DMS 273 (cell line): ENCODE measurements at regions not wholly inside any gene's neighbourhood (a gene's known extent, or its start where the extent isn't known, plus 50 kb on each side); places are given as distances from the start of the nearest gene placed in this dataset.

Experiments
- DNase-seq: peaks from one replicate; lab custom pipeline; 2025; ENCODE audit not compliant: unreplicated experiment; lab: John Stamatoyannopoulos, UW

DNA sequence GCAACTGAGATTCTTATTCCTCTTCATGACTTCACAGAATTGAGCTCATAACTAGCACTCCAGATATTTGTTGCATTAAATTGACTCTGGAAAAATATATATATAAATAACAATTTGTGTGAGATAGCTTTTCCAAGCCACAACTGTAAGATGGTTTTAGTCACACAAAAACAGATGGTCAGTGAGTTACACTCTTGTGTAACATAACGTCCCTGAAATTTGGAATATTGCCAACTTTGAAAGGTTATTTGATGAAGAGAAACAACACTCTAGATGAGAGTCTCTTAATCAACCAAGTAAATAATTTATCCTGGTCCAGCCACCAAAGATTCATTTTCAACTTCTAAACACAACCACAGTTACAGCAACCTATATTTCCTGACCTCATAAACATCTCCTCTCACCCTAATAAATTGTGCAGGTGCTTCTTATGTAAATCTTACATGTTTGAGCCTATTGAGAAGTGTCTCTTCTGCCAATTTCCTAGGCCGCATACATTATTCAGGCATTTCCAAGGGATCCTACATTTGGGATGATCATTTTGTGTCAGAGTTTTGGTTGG is 84.9 kb upstream of the ACP3 start:
- DNase-seq, result peak; percentile 86

DNA sequence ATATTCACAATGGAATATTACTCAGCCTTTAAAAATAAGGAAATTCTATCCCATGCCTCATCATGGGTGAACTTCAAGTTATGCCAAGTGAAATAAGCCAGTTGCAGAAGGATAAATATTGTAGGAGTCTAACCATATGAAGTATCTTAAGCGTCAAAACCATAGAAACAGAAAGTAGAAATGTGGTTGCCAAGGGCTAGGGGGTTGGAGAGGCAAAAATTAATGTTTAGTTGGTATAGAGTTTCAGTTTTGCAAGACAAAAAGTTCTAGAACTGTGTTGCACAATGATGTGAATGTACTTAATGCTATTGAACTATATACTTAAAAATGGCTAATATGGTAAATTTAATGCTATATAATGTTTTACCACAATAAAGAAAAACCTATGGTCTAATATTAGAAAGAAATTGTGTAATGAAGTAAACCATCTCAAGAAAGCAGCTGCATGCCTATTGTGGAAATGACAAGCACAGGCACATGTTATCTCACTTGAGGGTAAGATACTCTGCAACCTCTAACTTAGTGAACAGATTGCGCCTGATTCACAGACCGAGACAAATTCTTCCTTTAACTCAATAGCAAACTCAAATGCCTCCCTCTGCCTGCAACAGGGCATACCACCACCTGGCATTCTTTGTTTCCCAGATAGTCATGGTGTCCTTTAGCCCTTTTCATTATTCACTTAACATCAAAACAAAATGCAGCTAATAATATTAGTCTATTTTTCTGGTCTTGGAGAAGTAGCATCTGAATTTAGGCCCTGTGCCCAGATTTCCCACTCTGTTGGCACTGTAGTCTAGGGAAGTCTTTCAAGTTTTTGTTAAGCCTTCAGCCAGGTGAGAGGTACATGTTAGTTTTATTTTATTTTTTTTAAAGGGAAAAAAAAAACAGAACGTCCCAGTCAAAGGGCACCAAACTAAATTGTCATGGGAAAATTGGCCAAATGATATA is 80.2 kb upstream of the ACP3 start:
- peak; percentile 75 for DNase-seq

DNA sequence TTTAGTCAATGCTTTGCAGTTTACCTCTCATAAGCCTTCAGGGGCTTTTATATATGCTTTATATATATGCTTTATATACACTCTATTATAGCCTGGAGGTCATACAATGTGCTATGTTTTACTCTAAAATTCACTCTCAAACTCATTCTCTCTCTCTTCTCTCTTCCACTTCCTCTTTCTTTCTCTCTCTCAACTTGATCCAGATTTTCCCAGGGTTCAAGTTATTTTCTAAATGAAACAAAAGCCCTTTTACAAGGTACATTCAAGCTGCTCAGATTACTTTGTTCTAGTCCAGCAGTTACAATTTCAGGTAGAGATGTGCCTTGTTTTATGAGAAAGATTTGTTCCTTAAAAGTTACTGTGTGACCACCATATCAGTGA is 79.6 kb upstream of the ACP3 start:
- DNase-seq, result no peak

DNA sequence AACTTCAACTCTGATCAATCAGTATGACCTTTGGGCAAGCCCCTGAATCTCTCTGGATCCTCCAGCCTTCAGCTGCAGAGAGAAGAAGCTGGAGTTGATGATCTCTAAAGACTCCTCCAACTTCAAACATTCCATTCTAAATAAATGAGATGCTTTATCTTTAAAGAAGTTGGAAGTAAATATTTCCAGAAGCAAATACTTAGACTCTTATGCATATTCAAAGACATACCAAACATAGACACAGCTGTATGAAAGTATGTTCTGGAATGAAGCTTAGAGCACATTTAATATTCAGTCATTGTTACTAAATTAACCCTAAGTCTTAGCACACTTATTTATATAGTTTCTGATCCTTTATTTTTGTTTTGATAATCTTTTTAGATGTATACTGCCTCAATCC is 77.6 kb upstream of the ACP3 start:
- no peak for DNase-seq

DNA sequence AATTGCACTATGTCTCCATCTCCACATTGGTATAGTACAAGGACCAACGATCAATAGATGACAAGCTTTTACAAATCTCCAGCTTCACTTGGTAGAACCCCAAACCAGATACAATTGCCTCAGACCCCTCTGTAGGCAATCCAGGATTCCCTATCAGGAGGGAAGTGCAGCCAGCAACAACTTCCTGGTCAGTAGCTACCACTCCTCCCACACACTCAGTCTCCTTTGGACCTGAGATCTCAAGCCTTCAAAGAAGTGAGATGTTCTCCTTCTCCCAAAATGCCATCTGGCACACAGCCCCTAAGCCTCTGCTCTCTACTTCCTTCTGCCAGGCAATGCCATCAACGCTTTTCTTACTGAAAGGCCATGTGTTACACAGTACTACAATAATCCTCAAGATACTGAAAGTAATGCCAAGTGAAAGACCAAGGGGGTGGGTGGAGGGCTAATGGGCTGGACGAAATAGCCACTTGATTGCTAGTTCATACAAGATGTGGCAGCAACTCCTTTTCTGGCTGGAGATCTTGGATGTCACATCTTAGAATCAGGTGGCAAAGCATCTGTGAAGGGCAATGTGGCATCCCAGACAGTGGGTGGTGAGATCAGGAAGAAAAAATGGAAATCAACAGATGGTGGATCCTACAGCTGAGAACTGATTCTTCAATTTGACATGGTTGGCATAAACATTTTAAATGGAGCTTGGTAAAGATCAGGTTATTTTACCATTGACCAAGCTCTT is 75.3 kb upstream of the ACP3 start:
- DNase-seq, result peak; percentile 44

DNA sequence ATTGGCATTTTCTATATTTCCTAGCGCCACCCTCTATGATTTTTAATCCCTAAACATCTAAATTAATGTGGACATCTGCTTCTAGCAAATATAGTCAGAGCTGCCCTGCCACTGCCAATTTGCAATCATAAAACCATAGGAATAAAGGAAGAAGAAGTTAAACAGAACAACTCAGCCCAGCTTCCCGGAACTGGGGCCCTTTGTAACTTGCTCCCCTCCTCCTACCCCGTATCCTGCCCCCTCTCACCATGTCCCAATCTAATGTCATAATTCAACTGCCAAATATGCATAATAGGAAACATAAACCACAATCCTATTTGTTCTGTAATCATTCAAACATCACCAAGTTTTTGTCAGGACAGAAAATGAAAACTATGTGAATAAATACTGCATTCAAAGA is 74.4 kb upstream of the ACP3 start:
- no peak for DNase-seq

DNA sequence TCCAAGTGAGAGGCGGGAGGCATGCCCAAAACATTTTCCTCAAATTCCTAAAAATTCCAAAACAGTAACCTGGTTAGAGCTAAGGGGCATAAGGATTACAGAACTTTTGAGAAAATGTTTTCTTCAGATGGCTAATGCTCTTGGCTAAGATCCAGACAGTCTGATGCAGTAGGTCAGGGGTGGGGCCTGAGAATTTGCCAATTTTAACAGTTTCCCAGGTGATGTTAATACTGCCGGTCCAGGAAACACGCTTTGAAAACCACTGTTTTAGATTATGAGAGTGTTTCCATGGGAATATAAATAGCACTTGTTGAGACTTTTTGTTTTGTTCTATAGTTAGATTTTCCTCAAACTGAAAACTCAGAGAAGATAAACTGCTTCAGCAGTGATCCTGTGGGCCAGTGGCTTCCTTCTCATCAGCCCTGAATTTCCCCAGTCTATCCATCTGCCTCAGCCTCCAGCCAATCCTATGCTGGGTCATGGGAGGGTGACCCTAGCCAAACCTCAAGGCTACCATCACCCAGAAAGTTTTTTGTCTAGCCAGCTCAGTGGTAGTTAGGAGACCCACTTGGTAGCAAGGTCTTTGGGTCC is 71.6 kb upstream of the ACP3 start:
- DNase-seq, result no peak

DNA sequence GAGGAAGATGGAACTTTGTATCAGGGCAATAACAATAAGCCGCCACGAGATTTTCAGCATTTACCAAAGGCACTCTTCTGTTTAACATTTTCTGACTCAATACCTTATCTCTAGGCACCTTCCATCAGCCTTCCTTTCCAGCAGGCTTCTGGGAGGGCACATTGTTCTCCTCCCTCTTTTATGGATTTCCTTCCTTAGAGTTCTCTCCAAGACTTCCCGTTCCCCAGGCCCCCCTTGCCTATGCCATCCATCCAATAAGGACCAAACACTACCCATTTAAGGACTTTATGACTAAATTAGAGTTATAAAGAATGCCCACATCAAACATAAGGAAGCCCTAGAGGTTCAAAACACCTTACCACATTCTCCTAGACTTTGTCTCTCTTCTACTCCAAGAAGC is 71.0 kb upstream of the ACP3 start:
- no peak for DNase-seq

DNA sequence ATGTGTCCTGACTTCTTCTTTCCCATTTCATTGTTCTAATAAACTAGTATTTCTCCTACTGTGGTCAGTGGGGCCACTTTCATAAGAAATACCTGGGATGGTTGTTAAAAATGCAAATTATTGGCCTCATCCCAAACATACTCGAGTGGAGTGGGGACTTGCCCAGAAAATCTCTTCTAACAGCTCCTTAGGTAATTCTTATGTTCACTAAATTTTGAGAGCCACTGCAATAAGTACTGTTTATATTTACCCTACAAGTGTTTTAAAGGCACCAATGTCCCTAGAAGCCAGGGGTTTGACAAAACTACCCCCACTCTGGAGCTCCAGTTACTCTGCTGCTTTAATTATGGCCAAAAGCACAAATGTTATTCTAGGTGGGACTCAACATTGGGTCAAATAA is 70.0 kb upstream of the ACP3 start:
- no peak for DNase-seq

DNA sequence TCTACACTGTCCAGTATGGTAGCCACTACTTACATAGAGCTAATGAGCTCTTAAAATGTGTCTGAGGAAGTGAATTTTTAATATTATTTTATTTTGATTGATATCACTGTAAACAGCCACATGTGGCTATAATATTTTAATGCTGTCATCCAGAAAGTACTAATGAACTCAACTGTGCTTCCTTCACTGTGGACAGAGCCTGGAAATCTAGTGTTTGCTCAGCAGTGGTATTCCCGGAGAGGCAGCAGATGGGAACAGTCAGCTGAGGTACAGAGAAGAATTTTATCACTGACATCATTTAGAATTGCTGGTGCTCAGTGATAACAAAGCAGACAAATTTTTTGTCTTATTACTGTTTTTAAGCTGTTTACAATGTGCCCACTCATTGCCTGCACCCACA is 68.7 kb upstream of the ACP3 start:
- DNase-seq, result no peak

DNA sequence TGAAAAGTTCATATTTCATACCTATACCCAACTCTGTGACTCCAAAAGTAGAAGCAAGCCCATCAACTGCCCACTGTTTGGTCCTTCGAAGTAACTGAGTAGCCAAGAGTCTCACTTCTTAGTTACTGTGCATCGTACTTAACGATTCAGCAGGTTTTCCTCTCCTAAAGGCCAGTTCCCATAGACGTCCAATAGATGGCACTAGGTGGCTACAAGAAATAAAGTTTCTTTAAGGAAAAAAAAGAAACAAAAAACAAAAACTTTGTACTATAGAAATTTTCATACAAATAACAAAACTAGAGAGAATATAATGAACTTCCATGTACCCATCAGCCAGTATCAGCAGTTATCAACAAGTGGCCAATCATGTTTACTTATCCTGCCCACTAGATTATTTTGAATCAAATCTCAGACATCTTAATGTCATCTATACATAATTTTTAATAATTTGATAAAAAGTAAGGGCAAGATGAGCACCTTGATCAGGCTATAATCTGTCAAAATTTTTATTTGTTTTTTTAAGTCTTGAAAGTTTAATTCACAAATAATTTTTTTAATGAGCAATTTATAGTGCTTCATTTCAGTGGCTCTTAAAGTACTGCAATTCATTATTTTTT is 63.8 kb upstream of the ACP3 start:
- DNase-seq, result peak; percentile 83

DNA sequence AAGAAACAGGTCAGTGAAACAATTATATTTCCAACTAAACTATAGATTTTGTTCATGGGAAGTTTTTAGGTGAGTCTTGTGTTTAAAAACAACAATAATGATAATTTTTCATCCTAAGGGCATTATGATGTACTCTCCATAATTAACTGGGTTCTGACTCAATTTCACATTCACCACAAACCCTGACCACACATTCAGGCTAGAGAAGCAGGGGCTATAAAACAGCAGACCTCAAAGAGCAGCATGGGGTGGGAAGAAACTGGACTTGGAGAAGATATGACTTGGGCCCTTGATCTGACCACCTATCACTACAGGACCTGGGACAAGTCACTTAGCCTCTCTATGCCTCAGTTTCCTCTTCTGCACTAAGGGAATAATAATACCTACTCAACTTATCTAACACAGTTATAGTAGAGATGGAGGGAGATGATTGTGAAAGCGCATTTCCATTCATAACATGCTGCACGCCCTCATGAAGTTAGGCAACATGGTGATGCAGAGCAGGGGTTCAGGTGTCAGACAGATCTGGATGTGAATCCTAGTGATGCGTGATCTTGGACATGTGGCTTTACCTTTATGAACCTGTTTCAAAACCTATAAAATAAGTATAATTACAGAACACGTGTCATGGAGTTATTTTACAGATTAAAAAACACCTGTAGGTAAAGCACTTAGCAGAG is 63.0 kb upstream of the ACP3 start:
- no peak for DNase-seq

DNA sequence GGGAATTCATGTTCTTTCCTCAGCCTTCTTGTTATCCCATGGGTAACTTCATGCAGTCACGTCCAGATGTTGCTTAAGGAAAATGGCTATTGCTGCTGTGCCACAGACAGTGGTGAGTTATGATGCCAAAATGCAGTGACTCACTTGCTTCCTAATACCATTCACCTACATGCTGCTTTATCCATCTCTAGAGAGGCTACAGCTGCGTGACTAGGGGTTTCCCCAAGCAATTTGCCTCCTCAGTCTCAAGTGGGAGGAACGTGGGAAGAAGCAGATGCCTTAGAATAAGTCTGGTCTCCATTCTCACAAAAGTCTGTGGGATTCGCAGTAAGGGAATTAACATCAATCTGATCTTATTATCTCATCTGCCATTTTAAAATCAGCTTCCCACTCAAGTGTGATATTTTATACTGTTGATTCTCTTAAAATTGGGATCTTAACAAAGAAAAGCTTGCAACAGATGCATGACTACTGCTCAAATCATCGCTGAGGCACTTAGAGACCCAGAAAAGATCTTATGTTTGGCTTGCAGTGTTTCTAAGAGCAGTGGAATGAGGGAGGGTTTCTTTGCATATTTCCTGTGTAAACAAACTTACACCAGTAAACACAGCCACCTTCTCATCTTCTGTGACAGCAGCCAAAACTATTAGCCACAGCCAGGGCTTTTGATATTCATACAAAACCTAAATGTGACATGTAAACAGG is 62.0 kb upstream of the ACP3 start:
- no peak for DNase-seq

DNA sequence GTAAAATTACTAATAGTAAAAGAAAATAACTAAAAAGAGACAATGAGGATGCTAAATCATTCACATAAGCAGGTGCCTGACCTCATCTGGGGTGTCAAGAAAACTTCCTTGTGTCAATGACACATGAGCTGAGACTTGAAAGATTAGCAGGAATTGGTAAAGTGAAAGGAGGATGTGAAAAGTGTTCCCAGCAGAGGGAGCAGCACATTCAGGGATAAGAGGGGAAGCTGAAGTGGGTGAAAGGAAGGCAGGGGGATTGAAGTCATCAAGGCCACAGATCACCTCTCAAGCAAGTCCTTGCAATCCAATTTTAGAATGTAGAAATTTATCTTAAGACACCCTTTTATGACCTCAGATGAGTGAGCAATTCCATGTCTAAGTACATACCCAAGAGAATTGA is 60.2 kb upstream of the ACP3 start:
- peak; percentile 77 for DNase-seq

DNA sequence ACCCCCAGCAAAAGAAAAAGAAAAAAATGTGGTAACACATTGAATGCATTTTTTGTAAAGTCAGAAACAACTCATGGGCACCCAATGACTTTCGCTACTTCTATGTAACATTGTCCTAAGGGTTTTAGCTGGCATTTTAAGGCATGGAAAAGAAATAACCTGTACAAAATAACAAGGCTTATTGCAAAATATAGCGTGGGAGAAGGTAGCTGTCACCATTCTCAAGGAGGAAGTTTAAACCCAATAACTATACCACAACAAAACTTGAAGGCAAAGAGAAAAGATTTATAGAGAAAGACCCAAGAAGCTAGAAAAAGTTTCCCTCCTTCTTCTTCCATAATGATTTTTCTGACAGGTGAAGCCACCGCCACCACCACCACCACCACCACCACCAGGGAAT is 55.7 kb upstream of the ACP3 start:
- no peak for DNase-seq

DNA sequence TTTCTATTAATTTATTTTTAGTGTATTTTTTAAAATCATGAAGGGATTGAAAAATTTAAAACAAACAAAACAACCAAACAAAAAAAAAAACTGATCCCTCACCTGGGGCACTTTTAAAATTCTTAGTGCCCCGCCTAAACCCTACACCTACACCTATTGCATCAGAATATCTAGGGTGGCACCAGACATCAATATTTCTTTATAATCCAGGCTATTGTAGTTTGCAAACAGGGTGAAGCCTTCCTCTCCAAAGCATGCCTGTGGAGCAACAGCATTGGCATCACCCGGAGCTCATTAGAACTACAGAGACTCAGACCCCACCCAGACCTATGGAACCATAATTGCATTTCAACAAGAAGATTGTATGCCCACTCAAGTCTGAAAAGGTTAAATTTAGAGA is 54.9 kb upstream of the ACP3 start:
- DNase-seq, result no peak

DNA sequence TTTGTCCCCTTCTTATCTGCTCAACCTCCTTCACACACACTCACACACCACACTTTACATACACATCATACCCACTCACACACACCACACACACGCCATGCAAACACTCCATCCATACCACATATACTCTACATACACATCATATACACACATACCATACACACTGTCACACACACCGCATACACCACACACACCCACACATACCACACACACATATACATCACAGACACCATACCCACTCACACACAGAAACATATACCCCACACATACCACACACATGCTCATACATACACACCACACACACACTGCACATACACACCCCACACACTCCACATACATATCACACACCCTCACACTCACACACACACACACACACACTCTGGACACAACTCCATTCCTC is 54.3 kb upstream of the ACP3 start:
- no peak for DNase-seq

DNA sequence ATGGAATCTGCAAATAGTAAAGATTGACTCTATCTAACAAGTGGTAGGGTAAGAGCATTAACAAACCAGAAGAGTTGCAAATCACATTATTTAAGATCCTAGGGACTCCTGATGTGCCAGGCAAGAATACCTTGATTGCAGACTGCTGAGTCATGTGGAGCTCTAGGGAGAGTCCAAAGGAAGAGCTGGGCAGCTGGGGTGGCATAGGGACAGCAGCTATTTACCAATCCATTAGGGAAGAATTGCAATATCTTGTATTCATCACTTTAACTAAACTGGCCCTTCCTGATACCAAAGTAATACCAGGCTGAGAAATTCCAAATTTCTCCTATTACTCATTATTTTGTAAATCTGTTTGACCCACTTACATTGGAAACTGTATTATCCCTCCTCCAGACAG is 52.2 kb upstream of the ACP3 start:
- DNase-seq, result peak; percentile 32

DNA sequence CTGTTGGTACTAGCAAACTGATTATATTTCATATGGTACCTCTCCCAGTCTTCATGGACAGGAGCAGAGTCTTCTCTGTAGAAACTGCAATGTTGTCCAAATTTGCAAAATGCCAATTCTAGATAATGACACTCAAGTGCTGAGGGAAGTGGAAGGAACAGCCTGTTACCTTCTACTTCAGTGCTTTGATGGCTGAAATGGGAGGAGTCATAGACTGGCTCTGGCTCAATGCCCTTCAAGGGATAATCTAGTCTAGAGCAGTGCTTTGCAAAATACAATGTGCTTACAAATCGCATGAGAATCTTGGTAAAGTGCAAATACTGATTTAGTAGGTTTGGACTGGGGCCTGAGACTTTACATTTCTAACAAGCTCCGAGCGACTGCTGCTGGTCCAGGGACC is 51.7 kb upstream of the ACP3 start:
- peak; percentile 37 for DNase-seq

DNA sequence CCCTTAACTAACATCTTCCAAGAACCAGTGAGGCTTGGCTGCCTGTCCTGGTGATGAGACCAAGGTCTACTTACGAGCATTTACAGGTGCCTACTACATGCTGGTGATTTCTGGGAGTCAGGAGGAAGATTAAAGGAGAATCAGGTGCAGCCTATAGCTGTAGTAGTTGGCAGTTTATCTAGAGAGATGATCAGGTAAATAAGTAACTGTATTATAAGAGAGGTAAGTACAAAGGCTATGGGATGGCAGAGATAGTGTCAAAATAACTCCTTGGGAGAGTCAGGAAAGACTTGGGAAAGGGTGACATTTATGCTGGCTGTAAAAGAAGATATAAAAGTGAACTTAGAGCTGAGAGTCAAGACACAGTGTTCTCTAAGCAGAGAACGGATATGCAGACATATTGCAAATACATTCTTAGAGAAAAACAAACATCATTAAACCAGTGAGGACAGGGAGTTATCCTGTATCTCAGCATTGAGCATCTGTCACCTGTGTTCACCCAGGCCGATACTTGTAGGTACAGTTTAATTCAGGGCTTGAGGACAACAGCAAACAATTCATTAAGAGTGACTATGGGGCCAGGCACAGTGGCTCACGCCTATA is 49.7 kb upstream of the ACP3 start:
- DNase-seq, result no peak
